ENCODE measurements at regions not wholly inside any gene's neighbourhood (a gene's known extent, or its start where the extent isn't known, plus 50 kb on each side); places are given as distances from the start of the nearest gene placed in this dataset.

- TF ChIP-seq TAF1 (IDR thresholded peaks at IDR 0.05; ENCODE audit: low read depth, low read length): no peak
- TF ChIP-seq ATF2 (IDR thresholded peaks at IDR 0.05; ENCODE audit: low read length): no peak
Measured at GRCh38 chr4:13160920-13161319, 323.2 kb downstream of the RAB28 start (continued).
